ENCODE measurements at regions not wholly inside any gene's neighbourhood (a gene's known extent, or its start where the extent isn't known, plus 50 kb on each side); places are given as distances from the start of the nearest gene placed in this dataset.

GRCh38 chr2:146665800-146666199 is 1179.0 kb upstream of the ACVR2A start:
- H3K36me3 ChIP-seq (ENCODE audit: control insufficient read depth in 5 of 5, insufficient read depth in 5 of 5, low read length in 5 of 5): no peaks in the 10 kb centered on the region
- no peaks in the 10 kb centered on the region for H3K4me1 ChIP-seq (ENCODE audit: control insufficient read depth in 5 of 5, insufficient read depth in 5 of 5, low read length in 5 of 5)
- H3K9ac ChIP-seq (ENCODE audit: low read length in 5 of 5): no peak overlapping the region
- H3K9me3 ChIP-seq (ENCODE audit: control insufficient read depth in 5 of 5, low read length in 5 of 5): no peaks in the 10 kb centered on the region
- no peak overlapping the region for H3K27ac ChIP-seq (ENCODE audit: low read depth, low read length)
- H3K27me3 ChIP-seq (ENCODE audit: control insufficient read depth in 5 of 5, insufficient read depth in 4 of 5, low read length in 5 of 5): no peaks in the 10 kb centered on the region
- H3K4me3 ChIP-seq (ENCODE audit: low read depth in 1 of 5, low read length in 5 of 5): no peak overlapping the region

- H3K9ac ChIP-seq (ENCODE audit: low read length in 5 of 5): no peak overlapping the region
- H3K4me3 ChIP-seq (ENCODE audit: low read depth in 1 of 5, low read length in 5 of 5): no peak overlapping the region
- H3K27ac ChIP-seq (ENCODE audit: low read depth, low read length): no peak overlapping the region
- no peaks in the 10 kb centered on the region for H3K36me3 ChIP-seq (ENCODE audit: control insufficient read depth in 5 of 5, insufficient read depth in 5 of 5, low read length in 5 of 5)
- no peaks in the 10 kb centered on the region for H3K4me1 ChIP-seq (ENCODE audit: control insufficient read depth in 5 of 5, insufficient read depth in 5 of 5, low read length in 5 of 5)
- no peaks in the 10 kb centered on the region for H3K27me3 ChIP-seq (ENCODE audit: control insufficient read depth in 5 of 5, insufficient read depth in 4 of 5, low read length in 5 of 5)
- peaks cover 0 to 6% (median 3%) of the 10 kb centered on the region in 5 donors for H3K9me3 ChIP-seq (ENCODE audit: control insufficient read depth in 5 of 5, low read length in 5 of 5)
These were observed 1183.2 kb upstream of the ACVR2A start for GRCh38 chr2:146661473-146662096.

- Histone ChIP-seq H3K9ac (ENCODE audit: low read length in 5 of 5) (no peak overlapping the region), H3K27me3 (ENCODE audit: control insufficient read depth in 5 of 5, insufficient read depth in 4 of 5, low read length in 5 of 5) (no peaks in the 10 kb centered on the region), H3K4me1 (ENCODE audit: control insufficient read depth in 5 of 5, insufficient read depth in 5 of 5, low read length in 5 of 5) (no peaks in the 10 kb centered on the region), H3K27ac (ENCODE audit: low read depth, low read length) (no peak overlapping the region), H3K9me3 (ENCODE audit: control insufficient read depth in 5 of 5, low read length in 5 of 5) (peaks cover 0 to 6% (median 3%) of the 10 kb centered on the region in 5 donors), H3K4me3 (ENCODE audit: low read depth in 1 of 5, low read length in 5 of 5) (no peak overlapping the region), H3K36me3 (ENCODE audit: control insufficient read depth in 5 of 5, insufficient read depth in 5 of 5, low read length in 5 of 5) (no peaks in the 10 kb centered on the region)
These were observed 1184.9 kb upstream of the ACVR2A start for GRCh38 chr2:146659976-146660375.

GRCh38 chr2:146652311-146652710 is 1192.5 kb upstream of the ACVR2A start:
- H3K27ac ChIP-seq (ENCODE audit: low read depth, low read length): no peak overlapping the region
- no peak overlapping the region for H3K4me3 ChIP-seq (ENCODE audit: low read depth in 1 of 5, low read length in 5 of 5)
- H3K9me3 ChIP-seq (ENCODE audit: control insufficient read depth in 5 of 5, low read length in 5 of 5): peaks cover 0 to 6% (median 5%) of the 10 kb centered on the region in 5 donors
- no peaks in the 10 kb centered on the region for H3K36me3 ChIP-seq (ENCODE audit: control insufficient read depth in 5 of 5, insufficient read depth in 5 of 5, low read length in 5 of 5)
- no peaks in the 10 kb centered on the region for H3K27me3 ChIP-seq (ENCODE audit: control insufficient read depth in 5 of 5, insufficient read depth in 4 of 5, low read length in 5 of 5)
- H3K4me1 ChIP-seq (ENCODE audit: control insufficient read depth in 5 of 5, insufficient read depth in 5 of 5, low read length in 5 of 5): no peaks in the 10 kb centered on the region
- H3K9ac ChIP-seq (ENCODE audit: low read length in 5 of 5): no peak overlapping the region

GRCh38 chr2:146651361-146651760 is 1193.5 kb upstream of the ACVR2A start:
- no peaks in the 10 kb centered on the region for H3K36me3 ChIP-seq (ENCODE audit: control insufficient read depth in 5 of 5, insufficient read depth in 5 of 5, low read length in 5 of 5)
- no peak overlapping the region for H3K4me3 ChIP-seq (ENCODE audit: low read depth in 1 of 5, low read length in 5 of 5)

GRCh38 chr2:146642066-146642465 is 1202.8 kb upstream of the ACVR2A start:
- Histone ChIP-seq H3K27me3 (ENCODE audit: control insufficient read depth in 5 of 5, insufficient read depth in 4 of 5, low read length in 5 of 5) (no peaks in the 10 kb centered on the region), H3K9ac (ENCODE audit: low read length in 5 of 5) (no peak overlapping the region), H3K36me3 (ENCODE audit: control insufficient read depth in 5 of 5, insufficient read depth in 5 of 5, low read length in 5 of 5) (no peaks in the 10 kb centered on the region), H3K4me1 (ENCODE audit: control insufficient read depth in 5 of 5, insufficient read depth in 5 of 5, low read length in 5 of 5) (no peaks in the 10 kb centered on the region), H3K4me3 (ENCODE audit: low read depth in 1 of 5, low read length in 5 of 5) (no peak overlapping the region), H3K9me3 (ENCODE audit: control insufficient read depth in 5 of 5, low read length in 5 of 5) (no peaks in the 10 kb centered on the region), H3K27ac (ENCODE audit: low read depth, low read length) (no peak overlapping the region)

More at GRCh38 chr2:146651361-146651760, 1193.5 kb upstream of the ACVR2A start:
- Histone ChIP-seq H3K9me3 (ENCODE audit: control insufficient read depth in 5 of 5, low read length in 5 of 5) (peaks cover 0 to 3% (median 2%) of the 10 kb centered on the region in 5 donors), H3K9ac (ENCODE audit: low read length in 5 of 5) (no peak overlapping the region), H3K27me3 (ENCODE audit: control insufficient read depth in 5 of 5, insufficient read depth in 4 of 5, low read length in 5 of 5) (no peaks in the 10 kb centered on the region), H3K27ac (ENCODE audit: low read depth, low read length) (no peak overlapping the region), H3K4me1 (ENCODE audit: control insufficient read depth in 5 of 5, insufficient read depth in 5 of 5, low read length in 5 of 5) (no peaks in the 10 kb centered on the region)

- H3K4me1 ChIP-seq (ENCODE audit: control insufficient read depth in 5 of 5, insufficient read depth in 5 of 5, low read length in 5 of 5): no peaks in the 10 kb centered on the region
- H3K9me3 ChIP-seq (ENCODE audit: control insufficient read depth in 5 of 5, low read length in 5 of 5): no peaks in the 10 kb centered on the region
- H3K36me3 ChIP-seq (ENCODE audit: control insufficient read depth in 5 of 5, insufficient read depth in 5 of 5, low read length in 5 of 5): no peaks in the 10 kb centered on the region
- H3K4me3 ChIP-seq (ENCODE audit: low read depth in 1 of 5, low read length in 5 of 5): no peak overlapping the region
- no peak overlapping the region for H3K27ac ChIP-seq (ENCODE audit: low read depth, low read length)
- no peak overlapping the region for H3K9ac ChIP-seq (ENCODE audit: low read length in 5 of 5)
- no peaks in the 10 kb centered on the region for H3K27me3 ChIP-seq (ENCODE audit: control insufficient read depth in 5 of 5, insufficient read depth in 4 of 5, low read length in 5 of 5)
These were observed 1210.4 kb upstream of the ACVR2A start for GRCh38 chr2:146634230-146635097.

- no peaks in the 10 kb centered on the region for H3K4me1 ChIP-seq (ENCODE audit: control insufficient read depth in 5 of 5, insufficient read depth in 5 of 5, low read length in 5 of 5)
- H3K9ac ChIP-seq (ENCODE audit: low read length in 5 of 5): no peak overlapping the region
- no peaks in the 10 kb centered on the region for H3K9me3 ChIP-seq (ENCODE audit: control insufficient read depth in 5 of 5, low read length in 5 of 5)
- H3K27me3 ChIP-seq (ENCODE audit: control insufficient read depth in 5 of 5, insufficient read depth in 4 of 5, low read length in 5 of 5): no peaks in the 10 kb centered on the region
- H3K4me3 ChIP-seq (ENCODE audit: low read depth in 1 of 5, low read length in 5 of 5): no peak overlapping the region
- H3K36me3 ChIP-seq (ENCODE audit: control insufficient read depth in 5 of 5, insufficient read depth in 5 of 5, low read length in 5 of 5): no peaks in the 10 kb centered on the region
- H3K27ac ChIP-seq (ENCODE audit: low read depth, low read length): no peak overlapping the region
These were observed 1211.7 kb upstream of the ACVR2A start for GRCh38 chr2:146633159-146633558.

GRCh38 chr2:146632707-146633106 is 1212.1 kb upstream of the ACVR2A start:
- no peak overlapping the region for H3K9ac ChIP-seq (ENCODE audit: low read length in 5 of 5)
- no peak overlapping the region for H3K4me3 ChIP-seq (ENCODE audit: low read depth in 1 of 5, low read length in 5 of 5)
- H3K4me1 ChIP-seq (ENCODE audit: control insufficient read depth in 5 of 5, insufficient read depth in 5 of 5, low read length in 5 of 5): no peaks in the 10 kb centered on the region
- H3K36me3 ChIP-seq (ENCODE audit: control insufficient read depth in 5 of 5, insufficient read depth in 5 of 5, low read length in 5 of 5): no peaks in the 10 kb centered on the region
- no peaks in the 10 kb centered on the region for H3K27me3 ChIP-seq (ENCODE audit: control insufficient read depth in 5 of 5, insufficient read depth in 4 of 5, low read length in 5 of 5)
- no peak overlapping the region for H3K27ac ChIP-seq (ENCODE audit: low read depth, low read length)
- no peaks in the 10 kb centered on the region for H3K9me3 ChIP-seq (ENCODE audit: control insufficient read depth in 5 of 5, low read length in 5 of 5)

GRCh38 chr2:146624430-146625160 is 1220.2 kb upstream of the ACVR2A start:
- H3K36me3 ChIP-seq (ENCODE audit: control insufficient read depth in 5 of 5, insufficient read depth in 5 of 5, low read length in 5 of 5): no peaks in the 10 kb centered on the region
- H3K27me3 ChIP-seq (ENCODE audit: control insufficient read depth in 5 of 5, insufficient read depth in 4 of 5, low read length in 5 of 5): no peaks in the 10 kb centered on the region
- H3K27ac ChIP-seq (ENCODE audit: low read depth, low read length): no peak overlapping the region
- no peaks in the 10 kb centered on the region for H3K4me1 ChIP-seq (ENCODE audit: control insufficient read depth in 5 of 5, insufficient read depth in 5 of 5, low read length in 5 of 5)
- H3K9me3 ChIP-seq (ENCODE audit: control insufficient read depth in 5 of 5, low read length in 5 of 5): no peaks in the 10 kb centered on the region
- H3K4me3 ChIP-seq (ENCODE audit: low read depth in 1 of 5, low read length in 5 of 5): no peak overlapping the region
- no peak overlapping the region for H3K9ac ChIP-seq (ENCODE audit: low read length in 5 of 5)
